HG03103 (cell line): ENCODE measurements at regions not wholly inside any gene's neighbourhood (a gene's known extent, or its start where the extent isn't known, plus 50 kb on each side); places are given as distances from the start of the nearest gene placed in this dataset.
A peak's percentile ranks its signal among the peaks of the same experiment; 100 is the strongest.

Source experiments
- ATAC-seq: cut with Tn5 transposase; IDR thresholded peaks from one replicate; pipeline ENCODE4 v1.9.1; 2021; ENCODE audit warnings: low read depth; ENCODE audit not compliant: unreplicated experiment

DNA sequence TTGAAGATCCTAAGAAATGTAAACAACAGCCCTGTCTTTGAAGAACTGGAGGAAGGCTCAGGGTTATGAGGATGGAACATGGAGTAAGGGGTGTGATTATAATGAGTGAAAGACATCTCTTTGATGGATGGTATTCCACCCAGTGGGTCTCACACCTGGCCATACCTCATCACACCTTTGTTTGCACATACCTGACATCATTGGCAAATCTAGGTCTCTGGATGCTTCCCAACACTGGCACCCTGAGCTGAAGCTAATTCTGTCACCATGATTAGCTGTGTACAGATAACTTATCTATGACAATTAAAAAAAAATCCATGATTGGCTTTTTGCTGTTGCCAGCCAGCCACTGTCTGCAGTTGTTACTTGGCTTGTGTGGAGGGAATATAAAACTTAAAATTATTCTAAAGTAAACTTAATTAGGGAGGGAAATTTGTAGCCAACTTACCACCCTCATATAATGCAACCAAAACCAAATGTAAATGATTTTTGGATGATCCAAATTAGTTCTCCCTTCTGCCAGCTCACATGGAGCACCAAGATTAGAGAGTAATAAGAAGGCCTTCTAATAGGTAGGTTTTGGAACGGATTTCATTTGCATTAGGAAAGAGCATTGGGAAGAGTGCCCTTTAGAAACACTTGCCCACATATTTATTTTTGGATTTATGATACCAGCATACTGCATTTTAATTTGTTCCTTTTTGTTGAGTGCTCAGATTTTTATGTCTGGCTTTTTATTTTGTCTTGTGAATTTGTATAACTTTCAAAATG is 249.5 kb downstream of the SOX4 start:
- no peak for ATAC-seq

DNA sequence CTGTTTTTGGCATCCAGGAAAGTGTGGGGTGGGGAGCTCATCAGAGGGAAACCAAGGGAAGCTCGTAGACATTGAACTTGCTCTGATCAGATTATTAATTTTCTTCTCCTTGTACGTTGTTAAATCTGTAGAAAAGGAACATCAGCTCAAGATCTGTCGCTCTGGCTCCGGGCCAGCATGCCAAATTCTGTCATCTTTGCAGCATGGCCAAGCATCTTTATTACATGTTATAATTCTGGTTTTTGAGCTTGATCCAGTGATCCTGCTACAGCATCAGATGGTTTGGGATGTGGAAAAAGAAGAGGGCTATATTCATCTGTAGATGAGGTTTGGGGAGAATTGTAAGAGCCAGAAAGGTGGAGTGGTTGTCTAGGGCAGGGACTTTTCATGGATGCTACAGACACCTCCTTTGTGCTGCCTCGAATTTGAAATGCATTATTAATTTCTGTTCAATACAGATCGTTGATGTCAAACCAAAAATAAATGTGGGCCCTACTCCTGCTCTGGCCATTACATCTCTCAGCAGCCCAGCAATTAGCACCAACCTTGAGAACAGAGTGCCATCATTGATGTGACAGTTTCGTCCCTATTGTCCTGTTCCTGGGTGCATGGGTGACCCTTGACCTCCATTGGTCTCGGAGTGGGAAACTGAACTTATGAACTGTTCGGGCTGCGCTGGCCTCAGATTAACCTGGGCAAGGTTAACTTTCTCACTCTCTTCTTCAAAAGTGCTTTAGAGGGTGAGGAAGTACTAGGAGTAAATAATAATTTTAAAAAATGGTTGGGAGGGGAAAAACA is 250.8 kb downstream of the SOX4 start:
- no peak for ATAC-seq

DNA sequence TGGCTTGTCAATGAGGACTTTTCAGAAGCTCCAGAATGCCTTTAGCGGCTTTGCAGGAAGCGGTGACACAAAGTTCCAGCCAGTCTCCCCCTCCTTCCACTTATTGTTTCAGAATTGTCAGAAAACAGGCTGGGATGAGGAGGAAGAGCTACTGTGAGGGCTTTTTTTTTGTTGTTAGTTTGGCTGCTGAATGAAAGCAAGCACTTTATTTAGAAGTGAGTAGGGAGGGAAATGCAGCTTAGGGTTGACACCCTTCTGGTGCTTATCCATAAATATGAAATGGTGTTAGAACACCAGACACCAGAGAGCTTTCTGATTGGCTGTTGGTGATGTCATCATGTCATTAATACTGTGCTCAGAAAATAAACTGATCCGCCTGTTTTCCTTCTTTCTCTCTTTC is 251.5 kb downstream of the SOX4 start:
- no peak for ATAC-seq

DNA sequence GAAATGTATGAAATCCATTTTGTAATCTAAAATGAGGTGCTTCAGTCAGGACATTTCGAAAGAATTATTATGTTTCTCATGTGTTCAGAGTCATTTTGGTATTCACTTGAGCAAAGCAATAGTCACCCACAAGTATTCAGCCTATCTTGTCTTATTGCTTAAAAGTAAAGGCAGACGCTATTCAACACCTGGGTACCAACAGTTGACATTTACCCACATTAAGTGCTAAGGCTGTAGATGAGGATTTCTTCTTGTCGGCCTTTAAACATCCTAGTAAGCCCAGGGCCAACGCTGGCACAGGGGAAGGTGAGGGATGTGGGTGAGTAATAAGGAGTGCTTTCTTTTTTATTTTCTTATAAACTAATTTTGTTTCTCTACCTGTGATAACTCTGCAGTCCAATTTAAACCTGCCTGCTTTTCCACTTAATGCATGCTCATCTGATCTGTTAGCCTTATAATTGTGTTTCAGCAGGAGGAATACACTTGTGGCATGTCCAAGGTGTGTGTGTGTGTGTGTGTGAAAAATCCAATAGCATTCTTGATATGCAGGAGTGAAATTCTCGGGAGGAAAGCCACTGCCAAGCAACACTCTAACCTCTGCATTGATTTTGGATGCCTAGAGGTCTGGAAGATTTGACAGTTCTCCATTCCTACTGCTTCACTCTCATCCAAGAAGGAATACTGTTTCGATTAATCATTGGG is 252.0 kb downstream of the SOX4 start:
- no peak for ATAC-seq

DNA sequence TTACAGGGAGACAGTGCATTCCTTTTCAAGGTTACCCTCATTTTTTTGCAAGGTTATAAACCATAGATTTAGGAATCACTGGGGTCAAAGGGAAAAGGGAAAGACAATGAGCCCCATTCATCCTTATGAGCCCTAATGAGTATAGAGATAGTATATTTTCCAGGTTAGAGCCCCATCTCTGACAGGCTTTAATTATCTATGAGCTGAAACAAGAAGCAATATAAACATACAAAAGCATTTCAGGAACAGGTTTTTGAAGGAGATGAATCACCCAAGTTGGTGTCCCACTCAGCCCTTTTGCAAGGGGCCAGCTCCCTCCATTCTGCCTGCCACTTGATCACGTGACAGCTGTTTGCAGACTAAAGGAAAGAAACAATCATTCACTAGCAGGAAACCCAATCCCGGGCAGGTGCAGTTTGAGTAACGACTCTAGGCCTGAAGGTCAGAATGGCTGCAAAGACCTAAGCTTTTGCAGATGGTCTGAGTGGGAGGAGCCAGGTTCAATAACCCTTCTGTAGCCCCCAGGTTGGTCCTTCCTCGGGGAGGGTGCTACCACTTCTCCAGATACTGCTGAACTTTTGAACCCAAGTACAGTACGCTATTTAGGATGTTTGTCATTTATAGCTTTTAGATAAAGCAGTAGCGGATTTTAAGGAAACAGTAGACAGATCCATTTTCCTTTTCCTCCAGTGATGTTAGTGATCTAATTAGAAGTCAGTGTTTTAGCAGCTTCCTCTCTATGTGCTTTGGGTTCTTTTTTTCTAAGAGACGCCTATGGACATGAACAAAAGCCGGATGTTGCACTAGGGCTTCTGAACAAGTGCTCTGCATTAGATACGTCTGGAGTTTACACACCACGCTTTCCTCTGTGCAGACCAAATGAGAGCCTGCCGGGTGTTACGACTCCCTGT is 253.2 kb downstream of the SOX4 start:
- ATAC-seq = peak; percentile 44

DNA sequence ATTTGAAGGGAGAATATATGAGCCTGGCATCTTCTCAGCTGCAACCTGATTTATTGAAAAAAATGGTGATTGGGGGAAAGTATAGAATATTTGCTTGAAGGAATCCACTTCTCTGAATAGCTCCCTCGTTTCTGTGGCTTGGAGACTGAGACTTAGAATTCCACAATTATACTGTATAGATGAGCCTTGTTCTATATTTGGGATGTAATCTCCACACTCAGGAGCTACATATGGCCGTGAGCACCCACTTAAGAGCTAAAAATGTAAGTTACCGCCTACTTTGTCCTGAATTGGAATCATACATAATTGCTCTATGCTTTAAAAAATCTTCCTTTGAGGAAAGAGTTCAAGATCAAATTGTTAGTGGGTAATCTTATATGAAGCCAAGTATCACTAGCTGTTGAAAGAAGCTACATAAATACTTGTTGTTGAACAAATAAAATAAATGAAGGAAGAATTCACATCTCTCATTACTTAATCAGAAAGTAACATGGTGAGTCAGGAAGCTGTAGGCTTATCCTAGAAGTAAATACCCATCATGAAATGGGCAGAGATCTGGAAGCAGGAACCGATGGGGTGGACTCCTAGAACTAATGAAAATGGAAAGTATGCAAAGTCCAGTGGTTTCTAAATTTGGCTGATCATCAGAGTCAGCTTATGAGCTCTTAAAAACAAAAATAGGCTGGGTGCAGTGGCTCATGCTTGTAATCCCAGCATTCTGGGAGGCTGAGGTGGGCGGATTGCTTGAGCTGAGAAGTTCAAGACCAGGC is 254.3 kb downstream of the SOX4 start:
- no peak for ATAC-seq

DNA sequence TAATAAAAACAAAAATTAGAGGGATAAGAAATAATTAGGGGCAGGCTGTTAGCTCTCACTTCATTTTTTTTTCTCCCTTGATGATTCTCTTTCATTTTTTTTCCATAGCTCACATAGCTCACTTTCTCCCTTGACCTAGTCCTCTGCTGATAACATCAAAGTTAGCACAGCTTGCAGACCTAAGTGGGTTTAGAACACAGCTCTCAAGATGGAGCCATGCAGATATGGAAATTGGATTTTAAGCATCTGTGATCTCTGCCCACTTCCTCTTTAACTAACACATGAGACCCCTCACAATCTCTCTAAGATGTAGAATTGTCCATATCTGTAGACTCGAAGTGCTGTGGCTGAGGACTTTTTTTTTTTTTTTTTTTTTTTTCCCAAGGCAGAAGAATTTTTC is 257.1 kb downstream of the SOX4 start:
- ATAC-seq = no peak

DNA sequence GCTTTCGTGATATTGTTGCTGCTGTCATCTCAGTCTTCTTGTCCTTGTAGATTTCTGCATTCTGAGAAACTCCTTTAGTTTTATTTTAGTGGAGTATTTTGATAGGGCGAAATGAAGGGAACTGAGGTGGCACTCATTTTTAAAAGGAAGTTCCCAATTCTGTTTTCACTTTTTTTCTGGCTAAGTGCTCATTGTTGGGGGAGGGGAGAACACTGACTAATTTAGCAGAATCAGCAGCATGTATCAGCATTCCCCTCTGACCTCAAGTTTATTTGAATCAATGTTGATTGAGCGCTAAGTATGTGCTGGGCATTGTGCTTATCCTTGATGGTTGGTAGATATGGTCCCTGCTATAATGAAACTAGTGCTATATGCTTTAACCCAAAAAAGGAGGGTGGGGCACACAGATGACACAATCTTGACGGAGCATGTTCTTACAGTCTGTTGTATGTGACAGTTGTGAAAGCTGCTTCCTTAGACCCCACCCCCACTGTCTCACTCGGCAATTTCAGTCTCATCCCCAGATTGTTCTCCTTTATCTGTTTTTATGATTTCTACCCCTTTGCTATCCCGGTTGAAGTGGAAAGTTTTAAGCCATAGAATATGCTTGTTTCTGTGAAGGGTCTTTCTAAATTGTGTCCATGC is 262.4 kb downstream of the SOX4 start:
- ATAC-seq = no peak

DNA sequence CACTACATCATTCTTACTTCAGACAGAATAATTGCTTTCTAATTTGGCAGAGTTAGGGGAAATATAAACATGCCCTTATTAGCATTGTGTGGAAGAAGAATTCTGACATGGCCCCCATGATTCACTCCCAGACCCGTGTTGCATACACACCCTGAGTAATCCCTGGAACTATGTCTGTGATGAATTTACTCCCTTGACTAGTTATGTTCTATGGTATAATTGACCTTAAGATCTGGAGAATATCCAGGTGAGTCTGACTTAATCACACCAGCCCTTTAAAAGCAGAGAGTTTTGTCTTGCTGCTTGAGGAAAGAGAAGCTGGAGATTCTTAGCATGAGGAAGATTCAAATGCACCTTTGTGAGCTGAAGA is 262.9 kb downstream of the SOX4 start:
- ATAC-seq = no peak

DNA sequence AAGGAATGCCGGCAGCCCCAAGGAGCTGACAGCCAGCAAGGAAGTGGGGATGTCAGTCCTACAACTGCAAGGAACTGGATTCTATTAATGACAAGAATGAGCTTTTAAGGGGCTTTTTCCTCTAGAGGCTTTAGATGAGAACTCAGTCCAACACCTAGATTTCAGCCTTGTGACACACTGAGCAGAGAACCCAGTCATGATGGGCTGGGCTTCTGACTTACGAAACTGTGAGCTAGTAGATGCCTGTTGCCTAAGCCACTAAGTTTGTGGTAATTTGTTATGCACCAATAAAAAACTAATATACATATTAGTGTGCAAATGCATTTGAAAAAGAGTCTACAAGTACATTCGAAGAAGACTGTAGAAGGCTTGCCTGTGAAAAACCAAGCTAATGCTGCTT is 263.3 kb downstream of the SOX4 start:
- no peak for ATAC-seq

DNA sequence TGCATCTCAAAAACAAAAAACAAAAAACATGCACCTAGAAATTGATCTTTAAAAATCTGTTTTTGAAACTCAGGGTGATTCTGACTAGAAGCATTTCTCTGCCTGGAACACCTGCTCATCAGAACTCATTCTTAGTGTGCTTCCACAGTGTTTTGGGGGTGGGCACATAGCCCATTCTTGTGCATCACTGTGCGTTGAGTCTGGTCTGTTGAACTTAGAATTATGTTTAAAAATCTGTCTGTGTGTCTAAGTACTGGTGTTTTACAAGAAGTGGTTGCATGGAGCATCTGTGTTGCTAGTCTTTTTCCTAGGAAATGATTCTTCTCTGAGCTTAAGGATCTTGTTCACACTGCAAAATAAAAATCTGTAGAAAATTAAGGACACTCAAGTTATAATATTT is 264.5 kb downstream of the SOX4 start:
- no peak for ATAC-seq

DNA sequence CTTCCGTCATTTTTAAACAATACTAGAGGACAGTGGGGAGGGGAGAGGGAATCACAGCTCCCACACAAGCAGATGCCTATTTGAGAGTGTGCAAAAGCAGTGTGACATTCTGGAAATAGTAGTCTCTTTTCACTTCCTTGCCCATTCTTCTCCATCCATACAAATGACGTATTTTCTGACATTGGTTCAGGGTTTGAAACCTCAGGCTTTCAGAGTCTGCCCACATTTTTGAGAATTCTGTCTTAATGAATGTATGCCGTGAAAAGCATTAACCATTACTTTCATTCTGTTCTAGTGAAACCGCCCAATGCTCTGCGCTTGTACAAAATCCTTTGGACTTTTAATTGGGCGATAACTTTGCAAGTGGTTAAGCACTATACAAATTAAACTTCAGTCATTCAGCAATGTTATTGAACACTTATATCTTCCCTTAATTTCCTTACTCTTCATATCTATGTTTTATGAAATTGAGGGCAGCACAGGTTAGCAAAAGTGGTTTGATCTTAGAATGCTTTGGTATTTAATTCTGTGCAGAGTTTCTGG is 265.7 kb downstream of the SOX4 start:
- no peak for ATAC-seq

DNA sequence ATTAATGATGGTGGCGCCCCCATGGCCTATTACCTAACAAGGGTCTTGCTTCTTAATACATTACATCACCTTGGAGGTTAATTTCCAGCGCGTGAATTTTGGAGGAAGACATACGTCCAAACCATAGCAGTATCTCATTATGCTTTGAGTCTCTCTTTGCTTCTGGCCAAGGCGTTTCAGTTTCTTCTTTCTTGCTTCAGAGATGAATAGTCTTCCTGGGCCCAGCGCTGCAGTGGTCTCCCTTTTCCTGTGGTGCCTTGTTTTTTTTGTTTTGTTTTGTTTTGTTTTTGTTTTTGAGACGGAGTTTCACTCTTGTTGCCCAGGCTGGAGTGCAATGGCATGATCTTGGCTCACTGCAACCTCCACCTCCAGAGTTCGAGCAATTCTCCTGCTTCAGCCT is 268.4 kb downstream of the SOX4 start:
- ATAC-seq = no peak

DNA sequence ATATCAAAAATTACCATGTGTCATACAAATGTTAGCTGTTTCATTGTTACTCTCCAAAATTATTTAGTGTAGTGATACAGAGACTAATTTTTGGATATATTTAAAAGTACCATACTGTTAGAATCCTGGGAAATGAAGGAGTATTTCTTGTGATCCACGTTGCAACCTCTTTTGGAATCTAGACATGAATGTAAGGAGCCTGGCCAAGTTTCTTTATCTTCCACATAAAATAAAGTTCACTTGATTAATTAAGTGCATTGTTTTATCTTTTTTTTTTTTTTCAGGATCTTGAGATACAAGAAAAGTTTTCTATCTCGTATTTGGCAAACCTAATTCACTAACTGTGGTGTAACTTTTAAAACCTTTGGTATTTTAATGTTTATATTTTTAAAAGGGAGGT is 270.7 kb downstream of the SOX4 start:
- no peak for ATAC-seq

DNA sequence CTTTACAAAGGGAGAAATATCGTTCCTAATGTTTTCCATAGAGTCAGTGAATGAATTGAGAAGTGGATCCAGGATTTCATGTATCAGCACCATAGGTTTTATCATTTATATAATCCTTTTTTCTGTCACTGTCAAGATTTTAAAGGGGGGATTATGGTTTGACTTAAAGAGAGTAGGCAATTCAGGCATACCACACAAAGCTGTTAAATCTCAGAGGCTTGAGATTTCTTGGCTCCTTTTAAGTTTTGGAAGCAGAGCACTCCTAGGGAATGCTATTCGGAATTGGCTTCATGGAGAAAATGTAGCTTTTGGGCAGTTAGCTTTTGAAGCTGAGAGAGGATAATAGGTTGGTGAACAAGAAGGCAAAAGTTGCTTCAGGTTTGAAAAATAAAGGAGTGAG is 274.7 kb downstream of the SOX4 start:
- no peak for ATAC-seq

DNA sequence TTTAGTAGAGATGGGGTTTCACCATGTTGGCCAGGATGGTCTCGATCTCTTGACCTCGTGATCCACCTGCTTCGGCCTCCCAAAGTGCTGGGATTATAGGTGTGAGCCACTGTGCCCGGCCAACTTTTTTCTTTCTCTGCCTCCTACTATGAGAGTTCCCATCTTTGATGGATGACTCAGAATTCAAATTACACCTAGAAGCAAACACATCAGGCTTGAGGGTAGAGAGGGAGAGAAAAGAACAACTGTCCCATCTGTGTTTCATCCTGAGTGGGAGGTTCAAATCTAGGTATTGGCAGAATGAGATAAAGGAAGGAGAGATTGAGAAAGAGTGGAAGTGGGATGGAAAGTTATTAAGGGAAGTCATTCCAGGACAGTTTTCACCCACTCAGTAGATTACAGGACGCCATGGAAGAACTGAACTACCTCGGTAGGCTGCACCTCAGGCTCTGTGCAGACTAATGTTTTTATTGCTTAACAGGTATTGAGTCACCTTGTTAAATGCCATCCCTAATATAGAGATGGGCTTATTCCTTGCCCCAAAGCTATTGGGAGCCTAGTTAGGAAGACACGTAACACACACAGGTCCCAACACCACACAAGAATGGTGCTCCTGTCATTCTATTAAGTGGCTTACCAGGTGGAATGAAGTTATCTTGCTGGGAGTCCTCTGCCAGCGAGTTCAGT is 275.7 kb downstream of the SOX4 start:
- ATAC-seq = no peak

DNA sequence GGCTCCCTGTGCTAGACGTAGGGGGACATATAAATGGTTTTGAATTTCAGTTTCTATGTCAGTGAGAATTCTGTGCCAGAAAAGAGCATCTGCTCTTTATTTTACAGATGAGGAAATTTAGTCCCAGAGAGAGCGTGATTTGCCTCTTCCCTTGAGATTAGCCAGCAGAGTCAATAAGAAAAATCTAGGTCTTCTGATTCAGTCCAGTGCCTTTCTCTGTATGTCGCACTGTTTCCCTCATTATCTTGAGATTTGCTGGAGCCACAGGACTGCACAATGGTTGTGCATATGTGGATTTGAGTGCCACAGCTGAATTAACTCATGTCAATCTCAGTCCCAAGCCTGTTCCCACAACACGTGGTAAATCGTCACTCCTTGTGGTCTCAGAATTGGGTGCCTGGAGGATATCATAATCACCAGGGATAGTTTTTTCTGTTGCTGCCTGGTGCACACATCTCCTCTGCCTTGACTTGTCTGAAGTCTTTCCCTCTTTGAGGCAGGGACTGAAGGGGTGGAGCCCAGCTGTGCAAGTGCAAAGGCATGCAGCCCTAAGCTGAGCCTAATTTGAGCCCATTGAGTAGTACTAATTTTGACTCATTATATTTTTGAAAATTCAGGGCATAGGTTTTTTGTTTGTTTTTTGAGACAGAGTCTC is 276.7 kb downstream of the SOX4 start:
- ATAC-seq = no peak

DNA sequence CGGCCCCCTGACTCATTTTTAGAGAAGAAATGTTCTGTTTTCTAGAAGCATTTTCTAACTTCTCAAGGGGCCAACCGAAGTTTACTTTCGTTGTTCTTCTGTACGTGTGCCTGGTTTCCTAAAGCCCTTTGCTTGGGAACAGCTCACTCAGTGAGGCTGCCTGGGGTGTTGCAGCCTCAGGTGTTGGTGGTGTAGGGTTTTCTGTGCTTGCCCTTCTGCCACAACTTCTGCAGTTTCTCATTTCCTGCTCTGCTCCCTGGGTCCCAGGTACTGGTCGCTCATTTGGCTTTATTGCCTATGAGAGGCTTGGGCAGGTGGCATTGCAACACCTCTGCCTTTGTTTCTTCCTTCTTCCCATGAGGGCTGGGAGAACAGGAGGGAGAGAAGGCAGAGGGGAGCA is 278.3 kb downstream of the SOX4 start:
- ATAC-seq = no peak
